WTC11 (cell line): ENCODE measurements at regions not wholly inside any gene's neighbourhood (a gene's known extent, or its start where the extent isn't known, plus 50 kb on each side); places are given as distances from the start of the nearest gene placed in this dataset.

Source experiments
- ATAC-seq: fragments of 200-7000 bp; cut with Tn5 transposase; 2 replicates; pipeline ENCODE4 v1.10.0; 2021; ENCODE audit warnings: mild to moderate bottlenecking, moderate library complexity
- CTCF ChIA-PET: fragments of 300-600 bp; sonication (Branson Sonifier 250); formaldehyde crosslinking; loops from one replicate; lab custom pipeline; 2021; ENCODE audit warnings: antibody characterized with exemption; lab: Charles Lee
- POLR2A ChIA-PET: fragments of 350-600 bp; sonication (Branson Sonifier 250); formaldehyde crosslinking; loops from one replicate; lab custom pipeline; 2021; ENCODE audit warnings: antibody characterized with exemption; lab: Charles Lee
- DNase-seq: peaks from one replicate; pipeline ENCODE4 v3.0.0; 2021; ENCODE audit warnings: low spot score
- H3K27ac Mint-ChIP-seq: 2 replicates; pipeline ENCODE4 v1.8.0; 2021; ENCODE audit warnings: mixed read lengths
- H3K27me3 Mint-ChIP-seq: 2 replicates; pipeline ENCODE4 v1.8.0; 2021; ENCODE audit warnings: low read depth, mild to moderate bottlenecking, moderate library complexity, mixed read lengths
- H3K36me3 Mint-ChIP-seq: 2 replicates; pipeline ENCODE4 v1.8.0; 2021; ENCODE audit warnings: mixed read lengths
- H3K4me1 Mint-ChIP-seq: 2 replicates; pipeline ENCODE4 v1.8.0; 2022; ENCODE audit warnings: mixed read lengths
- H3K4me3 Mint-ChIP-seq: 2 replicates; pipeline ENCODE4 v1.8.0; 2021; ENCODE audit warnings: mild to moderate bottlenecking, moderate library complexity, mixed read lengths
- H3K9me3 Mint-ChIP-seq: 2 replicates; pipeline ENCODE4 v1.8.0; 2021; ENCODE audit warnings: mixed read lengths
- EMX1 ChIP-seq: fragments of 250-450 bp; sonication (Bioruptor Pico); IDR thresholded peaks from 2 replicates; pipeline ENCODE4 v1.8.0; 2021; ENCODE audit warnings: mild to moderate bottlenecking
- ESRRA ChIP-seq: sonication (generic); formaldehyde crosslinking; IDR thresholded peaks from 2 replicates; pipeline ENCODE4 v1.8.1; 2022; ENCODE audit warnings: mild to moderate bottlenecking, missing genetic modification reagents, borderline replicate concordance
- GTF2I ChIP-seq: fragments of 250-450 bp; sonication (Bioruptor Pico); conservative IDR thresholded peaks from 2 replicates; pipeline ENCODE4 v1.4.0; 2021; ENCODE audit warnings: mild to moderate bottlenecking
- JUN ChIP-seq: sonication (generic); formaldehyde crosslinking; IDR thresholded peaks from 2 replicates; pipeline ENCODE4 v1.8.0; 2023; ENCODE audit warnings: mild to moderate bottlenecking, missing genetic modification reagents
- MYBL2 ChIP-seq: sonication (generic); formaldehyde crosslinking; IDR thresholded peaks from 2 replicates; pipeline ENCODE4 v1.8.1; 2023; ENCODE audit warnings: mild to moderate bottlenecking, moderate library complexity, missing genetic modification reagents
- RELA ChIP-seq: sonication (generic); formaldehyde crosslinking; IDR thresholded peaks from 2 replicates; pipeline ENCODE4 v1.8.1; 2022; ENCODE audit warnings: missing genetic modification reagents, mild to moderate bottlenecking, borderline replicate concordance
- TCF7 ChIP-seq: sonication (generic); formaldehyde crosslinking; IDR thresholded peaks from 2 replicates; pipeline ENCODE4 v1.8.0; 2022; ENCODE audit warnings: mild to moderate bottlenecking, low read depth, missing genetic modification reagents, moderate library complexity
- TEAD1 ChIP-seq: sonication (generic); formaldehyde crosslinking; IDR thresholded peaks from 2 replicates; pipeline ENCODE4 v1.8.0; 2022; ENCODE audit warnings: mild to moderate bottlenecking, missing genetic modification reagents
- ZNF138 ChIP-seq: sonication (generic); formaldehyde crosslinking; conservative IDR thresholded peaks from 2 replicates; pipeline ENCODE4 v1.8.1; 2022; ENCODE audit warnings: mild to moderate bottlenecking, moderate library complexity, missing genetic modification reagents
- ZNF317 ChIP-seq: sonication (generic); formaldehyde crosslinking; IDR thresholded peaks from 2 replicates; pipeline ENCODE4 v1.8.1; 2023; ENCODE audit warnings: low read depth, mild to moderate bottlenecking, moderate library complexity, missing genetic modification reagents, borderline replicate concordance
- ZNF423 ChIP-seq: fragments of 250-450 bp; sonication (Bioruptor Pico); IDR thresholded peaks from 2 replicates; pipeline ENCODE4 v2.1.2; 2022; ENCODE audit warnings: mild to moderate bottlenecking, moderate library complexity
- TF ChIP-seq, protein P1 (sequence below): sonication (generic); formaldehyde crosslinking; IDR thresholded peaks from 2 replicates; pipeline ENCODE4 v1.8.0; 2022; ENCODE audit warnings: missing genetic modification reagents
- TF ChIP-seq, protein P2 (sequence below): sonication (generic); formaldehyde crosslinking; IDR thresholded peaks from 2 replicates; pipeline ENCODE4 v1.8.0; 2023; ENCODE audit warnings: mild to moderate bottlenecking, missing genetic modification reagents
- TF ChIP-seq, protein P3 (sequence below): sonication (generic); formaldehyde crosslinking; IDR thresholded peaks from 2 replicates; pipeline ENCODE4 v1.8.0; 2022; ENCODE audit warnings: mild to moderate bottlenecking, missing genetic modification reagents
- TF ChIP-seq, protein P4 (sequence below): sonication (generic); formaldehyde crosslinking; IDR thresholded peaks from 2 replicates; pipeline ENCODE4 v1.8.1; 2022; ENCODE audit warnings: low read depth, missing genetic modification reagents, borderline replicate concordance
- TF ChIP-seq, protein P5 (sequence below): sonication (generic); formaldehyde crosslinking; IDR thresholded peaks from 2 replicates; pipeline ENCODE4 v1.8.1; 2022; ENCODE audit warnings: missing genetic modification reagents, borderline replicate concordance
- TF ChIP-seq, protein P6 (sequence below): sonication (generic); formaldehyde crosslinking; conservative IDR thresholded peaks from 2 replicates; pipeline ENCODE4 v1.8.1; 2022; ENCODE audit warnings: mild to moderate bottlenecking, missing genetic modification reagents
- TF ChIP-seq, protein P7 (sequence below): fragments of 250-450 bp; sonication (Bioruptor Pico); IDR thresholded peaks from 2 replicates; pipeline ENCODE4 v1.9.0; 2021; ENCODE audit warnings: mild to moderate bottlenecking

DNA sequence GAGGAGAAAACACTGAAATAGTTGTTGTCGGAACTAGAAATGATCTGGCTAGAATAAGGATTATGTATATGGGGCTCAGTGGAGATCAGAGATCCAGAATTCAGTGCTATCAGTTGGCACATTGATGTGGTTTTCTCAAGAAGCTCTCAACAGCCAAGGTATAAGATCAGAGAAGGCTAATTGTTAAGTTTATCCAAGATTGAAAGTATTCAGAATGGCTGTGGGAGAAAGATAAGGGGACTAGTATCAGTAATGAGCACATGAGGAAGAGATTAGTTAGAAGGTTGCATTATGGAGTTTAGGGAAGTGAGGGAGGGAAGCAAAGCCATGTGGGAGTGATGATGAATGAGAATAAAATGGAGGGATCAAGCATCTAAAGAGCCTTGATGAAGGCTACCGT lies 128.1 kb upstream of the MIS18BP1 start (continued):
- TF ChIP-seq, protein P1, sequence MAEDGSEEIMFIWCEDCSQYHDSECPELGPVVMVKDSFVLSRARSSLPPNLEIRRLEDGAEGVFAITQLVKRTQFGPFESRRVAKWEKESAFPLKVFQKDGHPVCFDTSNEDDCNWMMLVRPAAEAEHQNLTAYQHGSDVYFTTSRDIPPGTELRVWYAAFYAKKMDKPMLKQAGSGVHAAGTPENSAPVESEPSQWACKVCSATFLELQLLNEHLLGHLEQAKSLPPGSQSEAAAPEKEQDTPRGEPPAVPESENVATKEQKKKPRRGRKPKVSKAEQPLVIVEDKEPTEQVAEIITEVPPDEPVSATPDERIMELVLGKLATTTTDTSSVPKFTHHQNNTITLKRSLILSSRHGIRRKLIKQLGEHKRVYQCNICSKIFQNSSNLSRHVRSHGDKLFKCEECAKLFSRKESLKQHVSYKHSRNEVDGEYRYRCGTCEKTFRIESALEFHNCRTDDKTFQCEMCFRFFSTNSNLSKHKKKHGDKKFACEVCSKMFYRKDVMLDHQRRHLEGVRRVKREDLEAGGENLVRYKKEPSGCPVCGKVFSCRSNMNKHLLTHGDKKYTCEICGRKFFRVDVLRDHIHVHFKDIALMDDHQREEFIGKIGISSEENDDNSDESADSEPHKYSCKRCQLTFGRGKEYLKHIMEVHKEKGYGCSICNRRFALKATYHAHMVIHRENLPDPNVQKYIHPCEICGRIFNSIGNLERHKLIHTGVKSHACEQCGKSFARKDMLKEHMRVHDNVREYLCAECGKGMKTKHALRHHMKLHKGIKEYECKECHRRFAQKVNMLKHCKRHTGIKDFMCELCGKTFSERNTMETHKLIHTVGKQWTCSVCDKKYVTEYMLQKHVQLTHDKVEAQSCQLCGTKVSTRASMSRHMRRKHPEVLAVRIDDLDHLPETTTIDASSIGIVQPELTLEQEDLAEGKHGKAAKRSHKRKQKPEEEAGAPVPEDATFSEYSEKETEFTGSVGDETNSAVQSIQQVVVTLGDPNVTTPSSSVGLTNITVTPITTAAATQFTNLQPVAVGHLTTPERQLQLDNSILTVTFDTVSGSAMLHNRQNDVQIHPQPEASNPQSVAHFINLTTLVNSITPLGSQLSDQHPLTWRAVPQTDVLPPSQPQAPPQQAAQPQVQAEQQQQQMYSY (CRISPR knock-in tag) = no peak
- TF ChIP-seq ESRRA (CRISPR knock-in tag) = no peak
- TF ChIP-seq, protein P2, sequence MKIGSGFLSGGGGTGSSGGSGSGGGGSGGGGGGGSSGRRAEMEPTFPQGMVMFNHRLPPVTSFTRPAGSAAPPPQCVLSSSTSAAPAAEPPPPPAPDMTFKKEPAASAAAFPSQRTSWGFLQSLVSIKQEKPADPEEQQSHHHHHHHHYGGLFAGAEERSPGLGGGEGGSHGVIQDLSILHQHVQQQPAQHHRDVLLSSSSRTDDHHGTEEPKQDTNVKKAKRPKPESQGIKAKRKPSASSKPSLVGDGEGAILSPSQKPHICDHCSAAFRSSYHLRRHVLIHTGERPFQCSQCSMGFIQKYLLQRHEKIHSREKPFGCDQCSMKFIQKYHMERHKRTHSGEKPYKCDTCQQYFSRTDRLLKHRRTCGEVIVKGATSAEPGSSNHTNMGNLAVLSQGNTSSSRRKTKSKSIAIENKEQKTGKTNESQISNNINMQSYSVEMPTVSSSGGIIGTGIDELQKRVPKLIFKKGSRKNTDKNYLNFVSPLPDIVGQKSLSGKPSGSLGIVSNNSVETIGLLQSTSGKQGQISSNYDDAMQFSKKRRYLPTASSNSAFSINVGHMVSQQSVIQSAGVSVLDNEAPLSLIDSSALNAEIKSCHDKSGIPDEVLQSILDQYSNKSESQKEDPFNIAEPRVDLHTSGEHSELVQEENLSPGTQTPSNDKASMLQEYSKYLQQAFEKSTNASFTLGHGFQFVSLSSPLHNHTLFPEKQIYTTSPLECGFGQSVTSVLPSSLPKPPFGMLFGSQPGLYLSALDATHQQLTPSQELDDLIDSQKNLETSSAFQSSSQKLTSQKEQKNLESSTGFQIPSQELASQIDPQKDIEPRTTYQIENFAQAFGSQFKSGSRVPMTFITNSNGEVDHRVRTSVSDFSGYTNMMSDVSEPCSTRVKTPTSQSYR = no peak
- no peak for TF ChIP-seq EMX1 (CRISPR knock-in tag)

DNA sequence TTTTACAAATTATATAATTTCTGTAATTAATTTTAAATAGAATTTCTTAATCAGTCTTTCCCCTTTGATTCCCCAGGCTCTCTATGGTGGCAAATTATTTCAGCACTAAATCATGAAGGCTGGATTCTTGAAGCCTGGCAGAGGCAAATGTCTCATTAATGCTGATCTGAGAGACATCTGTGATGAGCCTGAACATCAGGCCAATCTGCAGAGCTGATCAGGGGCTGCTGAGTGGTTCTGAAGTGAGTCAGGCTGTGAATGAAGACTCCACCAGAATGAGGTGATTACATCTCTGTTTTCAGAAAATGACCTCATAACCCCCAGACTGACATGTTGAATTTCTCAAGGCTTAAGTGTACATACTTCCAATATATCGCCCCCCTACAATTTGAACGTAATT lies 124.2 kb upstream of the MIS18BP1 start:
- H3K4me1 Mint-ChIP-seq = peaks cover 6% of the 10 kb centered on the region
- CTCF ChIA-PET = no interaction called here
- POLR2A ChIA-PET = no interaction called here
- TF ChIP-seq, protein P3, sequence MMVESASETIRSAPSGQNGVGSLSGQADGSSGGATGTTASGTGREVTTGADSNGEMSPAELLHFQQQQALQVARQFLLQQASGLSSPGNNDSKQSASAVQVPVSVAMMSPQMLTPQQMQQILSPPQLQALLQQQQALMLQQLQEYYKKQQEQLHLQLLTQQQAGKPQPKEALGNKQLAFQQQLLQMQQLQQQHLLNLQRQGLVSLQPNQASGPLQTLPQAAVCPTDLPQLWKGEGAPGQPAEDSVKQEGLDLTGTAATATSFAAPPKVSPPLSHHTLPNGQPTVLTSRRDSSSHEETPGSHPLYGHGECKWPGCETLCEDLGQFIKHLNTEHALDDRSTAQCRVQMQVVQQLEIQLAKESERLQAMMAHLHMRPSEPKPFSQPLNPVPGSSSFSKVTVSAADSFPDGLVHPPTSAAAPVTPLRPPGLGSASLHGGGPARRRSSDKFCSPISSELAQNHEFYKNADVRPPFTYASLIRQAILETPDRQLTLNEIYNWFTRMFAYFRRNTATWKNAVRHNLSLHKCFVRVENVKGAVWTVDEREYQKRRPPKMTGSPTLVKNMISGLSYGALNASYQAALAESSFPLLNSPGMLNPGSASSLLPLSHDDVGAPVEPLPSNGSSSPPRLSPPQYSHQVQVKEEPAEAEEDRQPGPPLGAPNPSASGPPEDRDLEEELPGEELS (CRISPR knock-in tag) = no peak
- no peak for TF ChIP-seq JUN (CRISPR knock-in tag)
- no peak for TF ChIP-seq TEAD1
- TF ChIP-seq ESRRA (CRISPR knock-in tag) = no peak
- TF ChIP-seq TCF7 (CRISPR knock-in tag) = no peak
- no peak for TF ChIP-seq MYBL2
- TF ChIP-seq ZNF138 = no peak
- no peak for TF ChIP-seq ZNF317 (CRISPR knock-in tag)
- no peak for TF ChIP-seq RELA
- no peak overlapping the region for H3K27ac Mint-ChIP-seq
- H3K27me3 Mint-ChIP-seq = no peaks in the 10 kb centered on the region
- no peak overlapping the region for H3K4me3 Mint-ChIP-seq
- H3K9me3 Mint-ChIP-seq = no peaks in the 10 kb centered on the region
- ATAC-seq (no peak), DNase-seq (no peak)
- H3K36me3 Mint-ChIP-seq = no peaks in the 10 kb centered on the region

DNA sequence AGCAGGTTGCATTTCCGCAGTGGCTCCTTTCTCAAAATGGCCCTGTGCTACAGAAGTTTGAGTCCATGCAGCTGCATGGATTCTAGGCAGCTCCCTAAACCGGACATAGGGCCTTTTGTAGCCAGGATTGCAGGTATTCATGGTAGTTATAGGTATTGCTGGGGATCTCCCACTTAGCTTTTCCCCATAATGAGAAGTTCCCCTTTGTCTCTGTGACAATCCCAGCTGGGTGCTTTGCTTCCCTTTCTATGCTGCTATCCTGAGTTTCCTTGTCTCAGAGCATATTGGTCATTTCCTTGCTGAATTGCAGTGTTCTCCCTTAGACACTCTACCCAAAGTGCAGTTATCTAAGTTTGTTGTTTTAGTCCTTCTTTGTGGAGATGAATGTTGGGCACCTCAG lies 120.9 kb upstream of the MIS18BP1 start:
- no peaks in the 10 kb centered on the region for H3K36me3 Mint-ChIP-seq
- peak overlapping the region; percentile 68; the same call in 1 of the 2 replicates for H3K27ac Mint-ChIP-seq
- ChIA-PET POLR2A (no interaction called here), CTCF (no interaction called here)
- H3K27me3 Mint-ChIP-seq = no peaks in the 10 kb centered on the region
- H3K9me3 Mint-ChIP-seq = no peaks in the 10 kb centered on the region
- no peak for DNase-seq
- no peak overlapping the region for H3K4me3 Mint-ChIP-seq
- H3K4me1 Mint-ChIP-seq = peaks cover 30% of the 10 kb centered on the region
- ATAC-seq = peak; percentile 58
- TF ChIP-seq, protein P4, sequence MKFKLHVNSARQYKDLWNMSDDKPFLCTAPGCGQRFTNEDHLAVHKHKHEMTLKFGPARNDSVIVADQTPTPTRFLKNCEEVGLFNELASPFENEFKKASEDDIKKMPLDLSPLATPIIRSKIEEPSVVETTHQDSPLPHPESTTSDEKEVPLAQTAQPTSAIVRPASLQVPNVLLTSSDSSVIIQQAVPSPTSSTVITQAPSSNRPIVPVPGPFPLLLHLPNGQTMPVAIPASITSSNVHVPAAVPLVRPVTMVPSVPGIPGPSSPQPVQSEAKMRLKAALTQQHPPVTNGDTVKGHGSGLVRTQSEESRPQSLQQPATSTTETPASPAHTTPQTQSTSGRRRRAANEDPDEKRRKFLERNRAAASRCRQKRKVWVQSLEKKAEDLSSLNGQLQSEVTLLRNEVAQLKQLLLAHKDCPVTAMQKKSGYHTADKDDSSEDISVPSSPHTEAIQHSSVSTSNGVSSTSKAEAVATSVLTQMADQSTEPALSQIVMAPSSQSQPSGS = no peak
- TF ChIP-seq, protein P5, sequence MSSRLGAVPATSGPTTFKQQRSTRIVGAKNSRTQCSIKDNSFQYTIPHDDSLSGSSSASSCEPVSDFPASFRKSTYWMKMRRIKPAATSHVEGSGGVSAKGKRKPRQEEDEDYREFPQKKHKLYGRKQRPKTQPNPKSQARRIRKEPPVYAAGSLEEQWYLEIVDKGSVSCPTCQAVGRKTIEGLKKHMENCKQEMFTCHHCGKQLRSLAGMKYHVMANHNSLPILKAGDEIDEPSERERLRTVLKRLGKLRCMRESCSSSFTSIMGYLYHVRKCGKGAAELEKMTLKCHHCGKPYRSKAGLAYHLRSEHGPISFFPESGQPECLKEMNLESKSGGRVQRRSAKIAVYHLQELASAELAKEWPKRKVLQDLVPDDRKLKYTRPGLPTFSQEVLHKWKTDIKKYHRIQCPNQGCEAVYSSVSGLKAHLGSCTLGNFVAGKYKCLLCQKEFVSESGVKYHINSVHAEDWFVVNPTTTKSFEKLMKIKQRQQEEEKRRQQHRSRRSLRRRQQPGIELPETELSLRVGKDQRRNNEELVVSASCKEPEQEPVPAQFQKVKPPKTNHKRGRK (CRISPR knock-in tag) = no peak
- TF ChIP-seq, protein P6, sequence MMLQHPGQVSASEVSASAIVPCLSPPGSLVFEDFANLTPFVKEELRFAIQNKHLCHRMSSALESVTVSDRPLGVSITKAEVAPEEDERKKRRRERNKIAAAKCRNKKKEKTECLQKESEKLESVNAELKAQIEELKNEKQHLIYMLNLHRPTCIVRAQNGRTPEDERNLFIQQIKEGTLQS (CRISPR knock-in tag) = no peak
- TF ChIP-seq ZNF423 (no peak), GTF2I (CRISPR knock-in tag) (no peak), ZNF138 (no peak)
- TF ChIP-seq, protein P7, sequence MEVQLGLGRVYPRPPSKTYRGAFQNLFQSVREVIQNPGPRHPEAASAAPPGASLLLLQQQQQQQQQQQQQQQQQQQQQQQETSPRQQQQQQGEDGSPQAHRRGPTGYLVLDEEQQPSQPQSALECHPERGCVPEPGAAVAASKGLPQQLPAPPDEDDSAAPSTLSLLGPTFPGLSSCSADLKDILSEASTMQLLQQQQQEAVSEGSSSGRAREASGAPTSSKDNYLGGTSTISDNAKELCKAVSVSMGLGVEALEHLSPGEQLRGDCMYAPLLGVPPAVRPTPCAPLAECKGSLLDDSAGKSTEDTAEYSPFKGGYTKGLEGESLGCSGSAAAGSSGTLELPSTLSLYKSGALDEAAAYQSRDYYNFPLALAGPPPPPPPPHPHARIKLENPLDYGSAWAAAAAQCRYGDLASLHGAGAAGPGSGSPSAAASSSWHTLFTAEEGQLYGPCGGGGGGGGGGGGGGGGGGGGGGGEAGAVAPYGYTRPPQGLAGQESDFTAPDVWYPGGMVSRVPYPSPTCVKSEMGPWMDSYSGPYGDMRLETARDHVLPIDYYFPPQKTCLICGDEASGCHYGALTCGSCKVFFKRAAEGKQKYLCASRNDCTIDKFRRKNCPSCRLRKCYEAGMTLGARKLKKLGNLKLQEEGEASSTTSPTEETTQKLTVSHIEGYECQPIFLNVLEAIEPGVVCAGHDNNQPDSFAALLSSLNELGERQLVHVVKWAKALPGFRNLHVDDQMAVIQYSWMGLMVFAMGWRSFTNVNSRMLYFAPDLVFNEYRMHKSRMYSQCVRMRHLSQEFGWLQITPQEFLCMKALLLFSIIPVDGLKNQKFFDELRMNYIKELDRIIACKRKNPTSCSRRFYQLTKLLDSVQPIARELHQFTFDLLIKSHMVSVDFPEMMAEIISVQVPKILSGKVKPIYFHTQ (CRISPR knock-in tag) = no peak
